ENCODE measurements at regions not wholly inside any gene's neighbourhood (a gene's known extent, or its start where the extent isn't known, plus 50 kb on each side); places are given as distances from the start of the nearest gene placed in this dataset.
A peak's percentile ranks its signal among the peaks of the same experiment; 100 is the strongest.

- H3K27ac ChIP-seq (ENCODE audit: low read depth in 1 of 2, low read length in 1 of 2): peak overlapping the region in 1 of 2 donors; percentile 21
- 21 to 44% methylated on average over 2 of the region's 2 CpGs for whole genome bisulfite sequencing, 2 donors
- no peak overlapping the region for H3K9ac ChIP-seq (ENCODE audit: insufficient read depth in 1 of 2, low read length in 2 of 2)
- DNase-seq (peak in 2 of 3 donors; percentile 51 to 60), ATAC-seq (ENCODE audit: insufficient read depth, low FRiP score) (peak; percentile 53)
- H3K4me1 ChIP-seq (ENCODE audit: control insufficient read depth in 5 of 5, insufficient read depth in 5 of 5, low read length in 5 of 5): peaks cover 0 to 27% (median 6%) of the 10 kb centered on the region in 5 donors
- H3K27me3 ChIP-seq (ENCODE audit: control insufficient read depth in 3 of 3, insufficient read depth in 3 of 3, low read length in 2 of 3): no peaks in the 10 kb centered on the region
- H3K4me3 ChIP-seq: no peak overlapping the region
- TF ChIP-seq CTCF (IDR thresholded peaks at IDR 0.05; ENCODE audit: control extremely low read depth, extremely low read depth): no peak
- no peaks in the 10 kb centered on the region for H3K36me3 ChIP-seq (ENCODE audit: control insufficient read depth in 4 of 4, insufficient read depth in 4 of 4, low read length in 4 of 4)
- H3K9me3 ChIP-seq (ENCODE audit: control insufficient read depth in 4 of 4, insufficient read depth in 3 of 4, low read length in 3 of 4): no peaks in the 10 kb centered on the region
These were observed 64.7 kb upstream of the CTSC start for GRCh38 chr11:88402192-88402715.

DNA sequence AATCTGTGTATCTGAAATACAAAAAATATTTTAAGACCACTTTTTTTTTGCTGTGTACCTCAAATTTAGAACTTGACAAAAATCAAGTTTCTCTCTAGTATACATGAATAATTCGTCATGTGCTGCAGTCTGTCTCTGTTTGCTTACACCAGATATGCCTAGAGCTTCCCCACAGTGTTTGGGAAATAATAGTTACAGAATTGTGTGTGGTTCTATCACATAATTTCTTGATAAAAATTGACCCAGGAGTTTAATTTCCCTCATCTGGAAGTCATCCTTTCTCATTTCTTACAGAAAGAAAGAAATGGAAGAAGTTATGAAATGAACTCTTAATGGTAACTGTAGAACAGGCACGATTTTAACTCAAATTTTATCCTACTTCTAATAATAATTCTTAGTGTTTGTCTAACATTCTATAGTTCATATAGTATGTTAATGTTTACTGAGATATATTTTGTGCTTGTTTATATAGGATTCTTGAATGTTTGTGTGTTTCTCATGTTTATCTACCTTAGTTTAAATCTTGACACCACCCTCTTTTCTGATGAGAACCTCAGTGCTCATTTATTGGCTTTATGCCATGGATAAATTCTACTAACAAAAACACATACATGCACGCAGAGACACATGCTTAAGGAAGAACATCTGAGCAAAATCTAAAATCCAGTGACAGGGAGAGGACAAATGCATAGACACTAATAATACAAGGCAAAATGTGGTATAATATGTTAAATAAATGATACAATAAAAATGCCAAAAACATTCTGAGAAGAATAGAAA is 61.4 kb upstream of the CTSC start:
- no peak overlapping the region for H3K9ac ChIP-seq (ENCODE audit: insufficient read depth in 1 of 2, low read length in 2 of 2)

DNA sequence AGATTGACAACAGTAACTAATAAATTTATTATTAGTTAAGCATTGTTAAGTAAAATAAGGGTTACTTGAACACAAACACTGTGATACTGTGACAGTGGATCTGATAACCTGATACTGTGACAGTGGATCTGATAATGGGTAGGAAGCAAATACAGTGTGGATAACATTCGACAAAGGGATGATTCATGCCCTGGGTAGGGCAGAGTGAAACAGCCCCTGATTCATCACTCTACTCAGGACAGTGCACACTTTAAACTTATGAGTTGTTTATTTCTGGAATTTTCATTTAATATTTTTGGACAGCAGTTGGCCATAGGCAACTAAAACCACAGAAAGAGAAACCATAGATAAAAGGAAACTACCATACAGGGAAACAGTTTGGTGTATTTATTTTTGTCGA is 60.8 kb upstream of the CTSC start:
- Histone ChIP-seq H3K9ac (ENCODE audit: insufficient read depth in 1 of 2, low read length in 2 of 2) (no peak overlapping the region), H3K4me3 (no peak overlapping the region), H3K36me3 (ENCODE audit: control insufficient read depth in 4 of 4, insufficient read depth in 4 of 4, low read length in 4 of 4) (no peaks in the 10 kb centered on the region), H3K4me1 (ENCODE audit: control insufficient read depth in 5 of 5, insufficient read depth in 5 of 5, low read length in 5 of 5) (peaks cover 0 to 27% (median 6%) of the 10 kb centered on the region in 5 donors), H3K27me3 (ENCODE audit: control insufficient read depth in 3 of 3, insufficient read depth in 3 of 3, low read length in 2 of 3) (no peaks in the 10 kb centered on the region), H3K9me3 (ENCODE audit: control insufficient read depth in 4 of 4, insufficient read depth in 3 of 4, low read length in 3 of 4) (no peaks in the 10 kb centered on the region), H3K27ac (ENCODE audit: low read depth in 1 of 2, low read length in 1 of 2) (no peak overlapping the region)
- TF ChIP-seq CTCF (IDR thresholded peaks at IDR 0.05; ENCODE audit: control extremely low read depth, extremely low read depth): no peak
- DNase-seq (no peak), ATAC-seq (ENCODE audit: insufficient read depth, low FRiP score) (no peak)
- WGBS, 2 donors: 16 to 68% methylated on average over 2 of the region's 2 CpGs

More for the DNA sequence above, 61.4 kb upstream of the CTSC start:
- WGBS, 2 donors: 76 to 86% methylated on average over 3 of the region's 3 CpGs
- no peaks in the 10 kb centered on the region for H3K36me3 ChIP-seq (ENCODE audit: control insufficient read depth in 4 of 4, insufficient read depth in 4 of 4, low read length in 4 of 4)
- H3K4me3 ChIP-seq: no peak overlapping the region
- H3K9me3 ChIP-seq (ENCODE audit: control insufficient read depth in 4 of 4, insufficient read depth in 3 of 4, low read length in 3 of 4): no peaks in the 10 kb centered on the region
- H3K27ac ChIP-seq (ENCODE audit: low read depth in 1 of 2, low read length in 1 of 2): no peak overlapping the region
- H3K27me3 ChIP-seq (ENCODE audit: control insufficient read depth in 3 of 3, insufficient read depth in 3 of 3, low read length in 2 of 3): no peaks in the 10 kb centered on the region
- DNase-seq (peak in 2 of 3 donors; percentile 54 to 57), ATAC-seq (ENCODE audit: insufficient read depth, low FRiP score) (no peak)
- peaks cover 0 to 27% (median 6%) of the 10 kb centered on the region in 5 donors for H3K4me1 ChIP-seq (ENCODE audit: control insufficient read depth in 5 of 5, insufficient read depth in 5 of 5, low read length in 5 of 5)
- no peak for TF ChIP-seq CTCF (IDR thresholded peaks at IDR 0.05; ENCODE audit: control extremely low read depth, extremely low read depth)
